HG03025 (cell line): ENCODE measurements at regions not wholly inside any gene's neighbourhood (a gene's known extent, or its start where the extent isn't known, plus 50 kb on each side); places are given as distances from the start of the nearest gene placed in this dataset.
A peak's percentile ranks its signal among the peaks of the same experiment; 100 is the strongest.

Source experiments
- ATAC-seq: cut with Tn5 transposase; IDR thresholded peaks from one replicate; pipeline ENCODE4 v1.9.1; 2021; ENCODE audit warnings: mild to moderate bottlenecking, moderate library complexity; ENCODE audit not compliant: unreplicated experiment, low FRiP score

- no peak for ATAC-seq
These were observed 238.4 kb downstream of the CMPK2 start for GRCh38 chr2:6627316-6627715.

GRCh38 chr2:6630209-6630608, 235.5 kb downstream of the CMPK2 start:
- no peak for ATAC-seq

- no peak for ATAC-seq
These were observed 230.4 kb downstream of the CMPK2 start for GRCh38 chr2:6635296-6635695.

GRCh38 chr2:6637330-6637729, 228.4 kb downstream of the CMPK2 start:
- ATAC-seq = no peak

- no peak for ATAC-seq
These were observed 225.6 kb downstream of the CMPK2 start for GRCh38 chr2:6639929-6640620.

GRCh38 chr2:6640621-6641015, 225.1 kb downstream of the CMPK2 start:
- ATAC-seq = no peak

GRCh38 chr2:6641956-6642355, 223.8 kb downstream of the CMPK2 start:
- no peak for ATAC-seq

- no peak for ATAC-seq
These were observed 221.4 kb downstream of the CMPK2 start for GRCh38 chr2:6644261-6644660.

- no peak for ATAC-seq
These were observed 220.7 kb downstream of the CMPK2 start for GRCh38 chr2:6645004-6645403.

- ATAC-seq = no peak
These were observed 220.0 kb downstream of the CMPK2 start for GRCh38 chr2:6645672-6646071.

- ATAC-seq = no peak
These were observed 218.7 kb downstream of the CMPK2 start for GRCh38 chr2:6647046-6647445.

GRCh38 chr2:6648596-6649247, 217.0 kb downstream of the CMPK2 start:
- ATAC-seq = no peak

GRCh38 chr2:6650311-6650710, 215.4 kb downstream of the CMPK2 start:
- ATAC-seq = no peak

- no peak for ATAC-seq
These were observed 213.5 kb downstream of the CMPK2 start for GRCh38 chr2:6652251-6652650.

GRCh38 chr2:6653281-6653750, 212.4 kb downstream of the CMPK2 start:
- ATAC-seq = no peak

- no peak for ATAC-seq
These were observed 211.4 kb downstream of the CMPK2 start for GRCh38 chr2:6654279-6654678.

- no peak for ATAC-seq
These were observed 209.1 kb downstream of the CMPK2 start for GRCh38 chr2:6656633-6657032.

- no peak for ATAC-seq
These were observed 208.6 kb downstream of the CMPK2 start for GRCh38 chr2:6657136-6657535.

GRCh38 chr2:6657855-6658254, 207.9 kb downstream of the CMPK2 start:
- peak; percentile 66 for ATAC-seq

- ATAC-seq = no peak
These were observed 201.2 kb downstream of the CMPK2 start for GRCh38 chr2:6664332-6665061.
